ENCODE measurements at regions not wholly inside any gene's neighbourhood (a gene's known extent, or its start where the extent isn't known, plus 50 kb on each side); places are given as distances from the start of the nearest gene placed in this dataset.

DNA sequence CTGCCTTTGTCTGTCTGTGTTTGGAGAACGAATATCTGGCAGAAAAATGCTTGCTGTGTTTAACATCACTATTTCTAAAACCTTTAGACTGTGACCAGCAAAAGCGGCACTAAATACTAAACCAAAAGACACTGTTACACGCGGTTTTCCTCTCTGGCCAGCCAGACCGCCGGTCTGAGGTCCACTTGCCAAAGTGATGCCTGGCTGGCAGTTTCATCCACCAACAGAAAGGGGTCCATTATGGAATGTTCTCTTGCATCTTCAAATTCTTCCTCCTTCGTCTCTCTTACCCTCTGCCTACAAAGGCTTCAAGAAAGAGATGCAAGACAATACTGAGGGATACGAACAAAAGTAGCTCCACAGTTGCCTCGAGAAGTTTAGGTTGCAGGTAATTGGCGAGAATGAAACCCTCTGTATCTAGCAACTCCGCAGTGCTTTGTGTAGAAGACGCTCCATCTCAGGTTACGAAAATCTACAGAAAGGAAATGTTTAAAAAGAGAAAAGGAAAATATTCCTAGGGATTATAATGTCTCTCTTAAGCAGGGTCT, 176.6 kb downstream of the TRIM27 start:
- H3K27me3 Mint-ChIP-seq (ENCODE audit: low read depth), result peaks cover 41% of the 10 kb centered on the region
- peak overlapping the region; percentile 91 for H3K4me3 Mint-ChIP-seq
- ChIA-PET POLR2A (interaction anchor here (1.1 kb wide), 1 partner anchor 11 kb away, joined by 5 read pairs; no protein-coding TSS in a partner anchor), CTCF (interaction anchor here (0.6 to 1.5 kb wide), 5 partner anchors 19 to 205 kb away, joined by 3 to 6 read pairs (median 4); no protein-coding TSS in a partner anchor)
- H3K36me3 Mint-ChIP-seq, result peaks cover 10% of the 10 kb centered on the region
- TF ChIP-seq, protein P1, sequence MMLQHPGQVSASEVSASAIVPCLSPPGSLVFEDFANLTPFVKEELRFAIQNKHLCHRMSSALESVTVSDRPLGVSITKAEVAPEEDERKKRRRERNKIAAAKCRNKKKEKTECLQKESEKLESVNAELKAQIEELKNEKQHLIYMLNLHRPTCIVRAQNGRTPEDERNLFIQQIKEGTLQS (CRISPR knock-in tag; conservative IDR thresholded peaks at IDR 0.05), result no peak
- TF ChIP-seq, protein P2, sequence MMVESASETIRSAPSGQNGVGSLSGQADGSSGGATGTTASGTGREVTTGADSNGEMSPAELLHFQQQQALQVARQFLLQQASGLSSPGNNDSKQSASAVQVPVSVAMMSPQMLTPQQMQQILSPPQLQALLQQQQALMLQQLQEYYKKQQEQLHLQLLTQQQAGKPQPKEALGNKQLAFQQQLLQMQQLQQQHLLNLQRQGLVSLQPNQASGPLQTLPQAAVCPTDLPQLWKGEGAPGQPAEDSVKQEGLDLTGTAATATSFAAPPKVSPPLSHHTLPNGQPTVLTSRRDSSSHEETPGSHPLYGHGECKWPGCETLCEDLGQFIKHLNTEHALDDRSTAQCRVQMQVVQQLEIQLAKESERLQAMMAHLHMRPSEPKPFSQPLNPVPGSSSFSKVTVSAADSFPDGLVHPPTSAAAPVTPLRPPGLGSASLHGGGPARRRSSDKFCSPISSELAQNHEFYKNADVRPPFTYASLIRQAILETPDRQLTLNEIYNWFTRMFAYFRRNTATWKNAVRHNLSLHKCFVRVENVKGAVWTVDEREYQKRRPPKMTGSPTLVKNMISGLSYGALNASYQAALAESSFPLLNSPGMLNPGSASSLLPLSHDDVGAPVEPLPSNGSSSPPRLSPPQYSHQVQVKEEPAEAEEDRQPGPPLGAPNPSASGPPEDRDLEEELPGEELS (CRISPR knock-in tag; IDR thresholded peaks at IDR 0.05), result no peak
- TF ChIP-seq GTF2I (CRISPR knock-in tag; conservative IDR thresholded peaks at IDR 0.05), result no peak
- no peak for TF ChIP-seq NFE2L1 (CRISPR knock-in tag; IDR thresholded peaks at IDR 0.05)
- TF ChIP-seq HMGXB4 (CRISPR knock-in tag; IDR thresholded peaks at IDR 0.05), result no peak
- no peak for TF ChIP-seq NR2C2 (CRISPR knock-in tag; IDR thresholded peaks at IDR 0.05)
- TF ChIP-seq RELA (CRISPR knock-in tag; IDR thresholded peaks at IDR 0.05; ENCODE audit: borderline replicate concordance), result no peak
- TF ChIP-seq CBFB (CRISPR knock-in tag; IDR thresholded peaks at IDR 0.05; ENCODE audit: low read depth), result no peak
- no peak for TF ChIP-seq PRRX2 (CRISPR knock-in tag; IDR thresholded peaks at IDR 0.05)
- TF ChIP-seq FOXP1 (CRISPR knock-in tag; IDR thresholded peaks at IDR 0.05; ENCODE audit: borderline replicate concordance), result no peak
- TF ChIP-seq ZNF532 (CRISPR knock-in tag; IDR thresholded peaks at IDR 0.05; ENCODE audit: borderline replicate concordance), result no peak
- TF ChIP-seq ZNF121 (CRISPR knock-in tag; IDR thresholded peaks at IDR 0.05), result no peak
- no peak for TF ChIP-seq JUN (CRISPR knock-in tag; IDR thresholded peaks at IDR 0.05)
- no peak for TF ChIP-seq MYBL2 (CRISPR knock-in tag; IDR thresholded peaks at IDR 0.05)
- TF ChIP-seq NFYB (CRISPR knock-in tag; conservative IDR thresholded peaks at IDR 0.05; ENCODE audit: low read depth), result no peak
- TF ChIP-seq FOXJ3 (CRISPR knock-in tag; IDR thresholded peaks at IDR 0.05; ENCODE audit: borderline replicate concordance), result no peak
- no peak for TF ChIP-seq ATF2 (CRISPR knock-in tag; IDR thresholded peaks at IDR 0.05; ENCODE audit: borderline replicate concordance, low read depth)
- TF ChIP-seq, protein P3, sequence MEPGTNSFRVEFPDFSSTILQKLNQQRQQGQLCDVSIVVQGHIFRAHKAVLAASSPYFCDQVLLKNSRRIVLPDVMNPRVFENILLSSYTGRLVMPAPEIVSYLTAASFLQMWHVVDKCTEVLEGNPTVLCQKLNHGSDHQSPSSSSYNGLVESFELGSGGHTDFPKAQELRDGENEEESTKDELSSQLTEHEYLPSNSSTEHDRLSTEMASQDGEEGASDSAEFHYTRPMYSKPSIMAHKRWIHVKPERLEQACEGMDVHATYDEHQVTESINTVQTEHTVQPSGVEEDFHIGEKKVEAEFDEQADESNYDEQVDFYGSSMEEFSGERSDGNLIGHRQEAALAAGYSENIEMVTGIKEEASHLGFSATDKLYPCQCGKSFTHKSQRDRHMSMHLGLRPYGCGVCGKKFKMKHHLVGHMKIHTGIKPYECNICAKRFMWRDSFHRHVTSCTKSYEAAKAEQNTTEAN (CRISPR knock-in tag; IDR thresholded peaks at IDR 0.05), result no peak
- no peak for TF ChIP-seq HMGA2 (CRISPR knock-in tag; IDR thresholded peaks at IDR 0.05)
- TF ChIP-seq FOXK1 (CRISPR knock-in tag; IDR thresholded peaks at IDR 0.05), result no peak
- peak; percentile 36 for ATAC-seq
- H3K9me3 Mint-ChIP-seq, result peaks cover 14% of the 10 kb centered on the region
- no peak overlapping the region for H3K27ac Mint-ChIP-seq
- no peak for DNase-seq (ENCODE audit: low spot score)
- H3K4me1 Mint-ChIP-seq, result peaks cover 27% of the 10 kb centered on the region

Data from WTC11 (cell line).